IPS-15b (cell line): ENCODE measurements at regions not wholly inside any gene's neighbourhood (a gene's known extent, or its start where the extent isn't known, plus 50 kb on each side); places are given as distances from the start of the nearest gene placed in this dataset.

ENCODE experiments used
- H3K27me3 ChIP-seq: one replicate; pipeline ENCODE4 v1.6.1; 2013; ENCODE audit warnings: low read length; ENCODE audit not compliant: control insufficient read depth, insufficient read depth
- H3K36me3 ChIP-seq: one replicate; pipeline ENCODE4 v1.6.1; 2013; ENCODE audit warnings: low read length; ENCODE audit not compliant: control insufficient read depth, insufficient read depth
- H3K4me1 ChIP-seq: one replicate; pipeline ENCODE4 v1.6.1; 2013; ENCODE audit warnings: mild to moderate bottlenecking, low read length; ENCODE audit not compliant: control insufficient read depth, insufficient read depth
- H3K4me3 ChIP-seq: one replicate; pipeline ENCODE4 v1.5.1; 2013; ENCODE audit warnings: low read depth, low read length
- H3K9ac ChIP-seq: one replicate; pipeline ENCODE4 v1.6.1; 2013; ENCODE audit warnings: low read depth, mild to moderate bottlenecking, low read length
- H3K9me3 ChIP-seq: one replicate; pipeline ENCODE4 v1.6.1; 2013; ENCODE audit warnings: mild to moderate bottlenecking, low read length; ENCODE audit not compliant: control insufficient read depth, insufficient read depth

GRCh38 chr3:118573912-118574311, 460.7 kb downstream of the IGSF11 start:
- H3K9ac ChIP-seq: no peak overlapping the region
- no peaks in the 10 kb centered on the region for H3K4me1 ChIP-seq
- H3K9me3 ChIP-seq: no peaks in the 10 kb centered on the region
- H3K4me3 ChIP-seq: no peak overlapping the region
- H3K36me3 ChIP-seq: no peaks in the 10 kb centered on the region
- no peaks in the 10 kb centered on the region for H3K27me3 ChIP-seq

- no peaks in the 10 kb centered on the region for H3K27me3 ChIP-seq
- no peaks in the 10 kb centered on the region for H3K9me3 ChIP-seq
These were observed 457.4 kb downstream of the IGSF11 start for GRCh38 chr3:118577055-118577777.

GRCh38 chr3:118578559-118578958, 456.1 kb downstream of the IGSF11 start:
- Histone ChIP-seq H3K4me3 (no peak overlapping the region), H3K36me3 (no peaks in the 10 kb centered on the region), H3K27me3 (no peaks in the 10 kb centered on the region), H3K4me1 (no peaks in the 10 kb centered on the region), H3K9me3 (no peaks in the 10 kb centered on the region), H3K9ac (no peak overlapping the region)

More at GRCh38 chr3:118577055-118577777, 457.4 kb downstream of the IGSF11 start:
- Histone ChIP-seq H3K4me3 (no peak overlapping the region), H3K4me1 (no peaks in the 10 kb centered on the region), H3K36me3 (no peaks in the 10 kb centered on the region), H3K9ac (no peak overlapping the region)

GRCh38 chr3:118587037-118587741, 447.5 kb downstream of the IGSF11 start:
- no peak overlapping the region for H3K4me3 ChIP-seq
- no peaks in the 10 kb centered on the region for H3K27me3 ChIP-seq
- no peak overlapping the region for H3K9ac ChIP-seq
- H3K4me1 ChIP-seq: no peaks in the 10 kb centered on the region
- H3K36me3 ChIP-seq: no peaks in the 10 kb centered on the region
- H3K9me3 ChIP-seq: no peaks in the 10 kb centered on the region

- Histone ChIP-seq H3K4me3 (no peak overlapping the region), H3K36me3 (no peaks in the 10 kb centered on the region), H3K27me3 (no peaks in the 10 kb centered on the region), H3K9ac (no peak overlapping the region), H3K4me1 (no peaks in the 10 kb centered on the region), H3K9me3 (no peaks in the 10 kb centered on the region)
These were observed 446.8 kb downstream of the IGSF11 start for GRCh38 chr3:118587847-118588246.

GRCh38 chr3:118593277-118593670, 441.4 kb downstream of the IGSF11 start:
- H3K9me3 ChIP-seq: no peaks in the 10 kb centered on the region
- no peak overlapping the region for H3K4me3 ChIP-seq

GRCh38 chr3:118597184-118597583, 437.5 kb downstream of the IGSF11 start:
- no peaks in the 10 kb centered on the region for H3K36me3 ChIP-seq
- H3K9me3 ChIP-seq: no peaks in the 10 kb centered on the region
- no peaks in the 10 kb centered on the region for H3K27me3 ChIP-seq
- H3K9ac ChIP-seq: no peak overlapping the region
- H3K4me1 ChIP-seq: no peaks in the 10 kb centered on the region
- no peak overlapping the region for H3K4me3 ChIP-seq

More at GRCh38 chr3:118593277-118593670, 441.4 kb downstream of the IGSF11 start:
- no peak overlapping the region for H3K9ac ChIP-seq
- no peaks in the 10 kb centered on the region for H3K27me3 ChIP-seq
- H3K4me1 ChIP-seq: no peaks in the 10 kb centered on the region
- no peaks in the 10 kb centered on the region for H3K36me3 ChIP-seq

- Histone ChIP-seq H3K9me3 (no peaks in the 10 kb centered on the region), H3K9ac (no peak overlapping the region), H3K36me3 (no peaks in the 10 kb centered on the region), H3K27me3 (no peaks in the 10 kb centered on the region), H3K4me3 (no peak overlapping the region), H3K4me1 (no peaks in the 10 kb centered on the region)
These were observed 426.5 kb downstream of the IGSF11 start for GRCh38 chr3:118607915-118608820.

- H3K4me3 ChIP-seq: no peak overlapping the region
- H3K27me3 ChIP-seq: no peaks in the 10 kb centered on the region
- no peak overlapping the region for H3K9ac ChIP-seq
- H3K36me3 ChIP-seq: no peaks in the 10 kb centered on the region
- no peaks in the 10 kb centered on the region for H3K4me1 ChIP-seq
- no peaks in the 10 kb centered on the region for H3K9me3 ChIP-seq
These were observed 416.2 kb downstream of the IGSF11 start for GRCh38 chr3:118618247-118619040.

GRCh38 chr3:118626453-118626852, 408.2 kb downstream of the IGSF11 start:
- no peak overlapping the region for H3K9ac ChIP-seq
- H3K36me3 ChIP-seq: no peaks in the 10 kb centered on the region
- H3K4me3 ChIP-seq: no peak overlapping the region
- H3K4me1 ChIP-seq: no peaks in the 10 kb centered on the region
- no peaks in the 10 kb centered on the region for H3K9me3 ChIP-seq
- H3K27me3 ChIP-seq: no peaks in the 10 kb centered on the region

- no peaks in the 10 kb centered on the region for H3K4me1 ChIP-seq
- no peaks in the 10 kb centered on the region for H3K36me3 ChIP-seq
- no peak overlapping the region for H3K9ac ChIP-seq
- no peak overlapping the region for H3K4me3 ChIP-seq
- H3K9me3 ChIP-seq: no peaks in the 10 kb centered on the region
- H3K27me3 ChIP-seq: no peaks in the 10 kb centered on the region
These were observed 405.8 kb downstream of the IGSF11 start for GRCh38 chr3:118628704-118629341.
